ENCODE measurements at regions not wholly inside any gene's neighbourhood (a gene's known extent, or its start where the extent isn't known, plus 50 kb on each side); places are given as distances from the start of the nearest gene placed in this dataset.

DNA sequence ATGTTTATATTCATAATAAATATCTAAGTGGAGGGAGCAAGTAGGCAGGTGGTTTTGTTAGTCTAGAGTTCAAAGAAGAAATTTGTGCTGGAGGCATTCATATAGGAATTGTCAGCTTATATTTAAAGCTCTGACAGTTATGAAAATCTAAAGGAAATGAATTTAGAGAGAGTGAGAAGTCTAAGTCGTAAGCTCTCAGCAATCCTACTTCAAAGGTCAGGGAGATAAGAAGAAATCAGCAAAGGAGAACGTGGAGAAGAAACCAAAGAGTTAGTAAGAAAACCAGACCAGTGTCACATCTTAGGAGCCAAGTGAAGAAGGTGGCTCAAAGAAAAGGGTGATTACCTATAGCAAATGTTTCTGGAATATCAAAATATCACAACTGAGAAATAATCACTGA lies 241.8 kb downstream of the FSCB start:
- intact Hi-C loops (cut with DNase I), result no loop called here
- Histone ChIP-seq H3K27me3 (no peaks in the 10 kb centered on the region), H3K27ac (no peak overlapping the region), H3K36me3 (no peaks in the 10 kb centered on the region), H3K4me1 (no peaks in the 10 kb centered on the region), H3K9me3 (no peaks in the 10 kb centered on the region), H3K4me3 (no peak overlapping the region)
- TF ChIP-seq POLR2A (IDR thresholded peaks at IDR 0.05), result no peak
- TF ChIP-seq, protein P1, sequence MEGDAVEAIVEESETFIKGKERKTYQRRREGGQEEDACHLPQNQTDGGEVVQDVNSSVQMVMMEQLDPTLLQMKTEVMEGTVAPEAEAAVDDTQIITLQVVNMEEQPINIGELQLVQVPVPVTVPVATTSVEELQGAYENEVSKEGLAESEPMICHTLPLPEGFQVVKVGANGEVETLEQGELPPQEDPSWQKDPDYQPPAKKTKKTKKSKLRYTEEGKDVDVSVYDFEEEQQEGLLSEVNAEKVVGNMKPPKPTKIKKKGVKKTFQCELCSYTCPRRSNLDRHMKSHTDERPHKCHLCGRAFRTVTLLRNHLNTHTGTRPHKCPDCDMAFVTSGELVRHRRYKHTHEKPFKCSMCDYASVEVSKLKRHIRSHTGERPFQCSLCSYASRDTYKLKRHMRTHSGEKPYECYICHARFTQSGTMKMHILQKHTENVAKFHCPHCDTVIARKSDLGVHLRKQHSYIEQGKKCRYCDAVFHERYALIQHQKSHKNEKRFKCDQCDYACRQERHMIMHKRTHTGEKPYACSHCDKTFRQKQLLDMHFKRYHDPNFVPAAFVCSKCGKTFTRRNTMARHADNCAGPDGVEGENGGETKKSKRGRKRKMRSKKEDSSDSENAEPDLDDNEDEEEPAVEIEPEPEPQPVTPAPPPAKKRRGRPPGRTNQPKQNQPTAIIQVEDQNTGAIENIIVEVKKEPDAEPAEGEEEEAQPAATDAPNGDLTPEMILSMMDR (IDR thresholded peaks at IDR 0.05), result no peak
- no peak for TF ChIP-seq POLR2AphosphoS5 (IDR thresholded peaks at IDR 0.05; ENCODE audit: insufficient read depth in 1 of 2, low read depth in 1 of 2)
- DNase-seq (ENCODE audit: extremely low spot score in 2 of 2), result no peak

DNA sequence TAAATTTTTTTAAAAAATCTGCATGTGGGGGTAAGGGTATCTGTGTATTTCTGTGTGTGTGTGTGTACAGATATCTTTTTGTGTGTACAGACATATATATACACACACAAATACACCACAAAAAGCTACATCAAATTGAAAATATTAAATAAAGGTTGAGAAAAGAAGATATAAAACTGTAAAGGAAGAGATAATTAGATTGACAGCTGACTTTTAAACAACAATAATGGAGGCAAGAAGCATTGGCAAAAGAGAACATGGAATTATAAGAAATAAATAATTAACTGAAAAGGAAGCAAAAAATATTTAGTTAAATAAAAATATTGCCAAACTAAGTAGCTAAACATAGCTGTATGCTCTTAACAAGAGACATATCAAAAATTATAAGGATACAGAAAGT lies 291.4 kb downstream of the FSCB start:
- Histone ChIP-seq H3K4me3 (no peak overlapping the region), H3K9me3 (no peaks in the 10 kb centered on the region), H3K36me3 (no peaks in the 10 kb centered on the region), H3K4me1 (no peaks in the 10 kb centered on the region), H3K27ac (no peak overlapping the region), H3K27me3 (no peaks in the 10 kb centered on the region)
- no peak for DNase-seq (ENCODE audit: extremely low spot score in 2 of 2)
- TF ChIP-seq, protein P1 (IDR thresholded peaks at IDR 0.05), result no peak
- TF ChIP-seq POLR2A (IDR thresholded peaks at IDR 0.05) (no peak), POLR2AphosphoS5 (IDR thresholded peaks at IDR 0.05; ENCODE audit: insufficient read depth in 1 of 2, low read depth in 1 of 2) (no peak)
- intact Hi-C loops (cut with DNase I), result no loop called here

DNA sequence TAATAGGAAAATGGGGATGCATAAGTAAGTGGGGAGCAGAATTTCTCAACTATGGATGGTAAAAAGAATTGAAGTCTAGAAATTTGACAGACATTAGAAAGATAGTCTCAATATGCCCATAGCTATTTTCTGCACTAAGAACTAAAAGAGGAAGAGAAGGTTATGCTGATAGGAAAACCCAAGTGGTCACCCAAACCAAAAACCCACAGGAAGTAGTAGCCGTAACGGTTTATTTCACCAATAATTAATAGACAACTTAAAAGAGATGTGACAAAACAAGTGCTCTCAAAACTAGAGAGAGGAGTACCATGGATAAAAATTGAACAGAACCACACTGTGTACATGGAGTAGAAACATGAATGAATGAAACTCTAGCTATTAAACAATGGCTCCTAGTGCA lies 295.4 kb downstream of the FSCB start:
- no peaks in the 10 kb centered on the region for H3K36me3 ChIP-seq
- intact Hi-C loops (cut with DNase I), result no loop called here
- no peaks in the 10 kb centered on the region for H3K27me3 ChIP-seq
- TF ChIP-seq, protein P1 (IDR thresholded peaks at IDR 0.05), result no peak
- TF ChIP-seq POLR2A (IDR thresholded peaks at IDR 0.05), result no peak
- TF ChIP-seq POLR2AphosphoS5 (IDR thresholded peaks at IDR 0.05; ENCODE audit: insufficient read depth in 1 of 2, low read depth in 1 of 2), result no peak
- H3K9me3 ChIP-seq, result no peaks in the 10 kb centered on the region
- H3K4me3 ChIP-seq, result no peak overlapping the region
- no peaks in the 10 kb centered on the region for H3K4me1 ChIP-seq
- no peak overlapping the region for H3K27ac ChIP-seq
- no peak for DNase-seq (ENCODE audit: extremely low spot score in 2 of 2)

DNA sequence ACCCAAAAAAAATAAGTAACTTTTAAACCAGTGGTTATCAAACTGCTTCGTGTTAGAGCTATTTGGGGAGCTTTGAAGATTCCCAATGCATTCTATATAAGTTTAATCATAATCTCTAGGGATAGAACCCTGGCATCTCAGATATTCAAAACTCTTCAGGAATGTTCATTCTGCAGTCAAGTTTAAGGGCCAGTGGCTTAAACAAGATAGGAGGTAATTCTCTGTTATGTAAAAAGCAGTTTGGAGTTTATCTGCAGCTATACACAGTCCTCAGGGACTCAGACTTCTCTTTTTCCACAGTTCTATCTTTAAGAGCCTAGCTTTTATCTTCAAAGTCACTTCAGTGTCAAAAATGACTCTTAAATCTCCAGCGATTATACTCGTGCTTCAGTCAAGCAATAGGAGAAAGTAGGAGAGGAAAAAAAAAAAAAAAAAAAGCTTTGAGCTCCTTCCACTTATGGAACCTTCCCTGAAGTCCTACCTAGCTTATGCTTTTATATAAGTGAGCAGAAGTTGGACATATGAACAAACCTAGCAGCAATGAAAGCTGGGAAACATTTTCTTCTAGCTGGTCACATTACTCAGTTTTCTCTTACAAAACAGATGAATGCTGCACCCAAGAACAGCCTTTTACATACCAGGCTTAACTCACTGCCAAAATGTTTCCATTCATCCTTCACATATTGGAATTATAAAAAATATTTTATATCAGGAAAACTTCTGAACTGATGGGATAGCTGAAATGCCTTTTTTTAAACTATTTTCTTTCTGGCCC lies 302.8 kb downstream of the FSCB start:
- intact Hi-C loops (cut with DNase I), result no loop called here
- no peaks in the 10 kb centered on the region for H3K27me3 ChIP-seq
- no peaks in the 10 kb centered on the region for H3K36me3 ChIP-seq
- H3K4me3 ChIP-seq, result no peak overlapping the region
- no peaks in the 10 kb centered on the region for H3K4me1 ChIP-seq
- no peak for DNase-seq (ENCODE audit: extremely low spot score in 2 of 2)
- no peak for TF ChIP-seq POLR2AphosphoS5 (IDR thresholded peaks at IDR 0.05; ENCODE audit: insufficient read depth in 1 of 2, low read depth in 1 of 2)
- TF ChIP-seq POLR2A (IDR thresholded peaks at IDR 0.05), result no peak
- TF ChIP-seq, protein P1 (IDR thresholded peaks at IDR 0.05), result no peak
- H3K27ac ChIP-seq, result no peak overlapping the region
- H3K9me3 ChIP-seq, result no peaks in the 10 kb centered on the region

DNA sequence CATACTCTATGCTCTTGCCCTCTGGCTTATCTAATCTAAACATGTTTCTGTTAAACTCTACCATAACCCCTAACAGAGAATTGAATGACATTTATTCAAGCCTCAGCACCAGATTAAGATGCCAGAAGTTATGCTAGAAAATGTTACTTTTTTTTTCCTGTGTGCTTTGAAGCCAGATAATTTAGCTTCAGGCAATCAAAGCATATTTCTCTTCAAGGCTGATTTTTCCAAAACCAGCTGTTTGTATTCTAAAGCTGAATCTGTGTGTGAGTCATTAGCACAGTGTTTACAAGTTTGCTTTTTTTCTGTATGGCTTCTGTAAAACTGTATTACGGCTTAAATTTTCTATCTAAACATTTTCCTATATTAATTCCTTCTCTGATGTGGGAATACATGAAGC lies 326.1 kb downstream of the FSCB start:
- Histone ChIP-seq H3K9me3 (no peaks in the 10 kb centered on the region), H3K36me3 (no peaks in the 10 kb centered on the region), H3K4me1 (no peaks in the 10 kb centered on the region), H3K27ac (no peak overlapping the region), H3K27me3 (no peaks in the 10 kb centered on the region), H3K4me3 (no peak overlapping the region)
- TF ChIP-seq POLR2A (IDR thresholded peaks at IDR 0.05), result no peak
- TF ChIP-seq, protein P1 (IDR thresholded peaks at IDR 0.05), result no peak
- intact Hi-C loops (cut with DNase I), result no loop called here
- DNase-seq (ENCODE audit: extremely low spot score in 2 of 2), result no peak
